ENCODE measurements at regions not wholly inside any gene's neighbourhood (a gene's known extent, or its start where the extent isn't known, plus 50 kb on each side); places are given as distances from the start of the nearest gene placed in this dataset.

DNA sequence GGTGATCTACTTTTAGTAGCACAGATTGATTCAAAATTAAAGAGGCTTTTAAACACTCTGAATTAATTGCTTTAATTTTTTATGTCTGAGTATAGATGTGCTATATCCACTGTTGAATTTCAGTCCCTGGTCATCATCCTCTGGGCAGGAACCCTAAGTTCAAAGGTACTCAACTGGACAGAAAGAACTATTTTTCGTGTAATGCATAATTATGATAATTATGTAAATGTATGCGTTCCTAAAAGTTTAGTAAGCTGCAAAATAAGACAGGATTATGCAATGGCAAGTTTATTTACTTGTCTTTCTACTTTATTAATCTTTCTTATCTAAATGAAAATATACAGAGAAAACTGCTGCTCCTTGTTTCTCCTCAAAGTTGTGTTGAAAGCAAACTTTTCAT, 690.1 kb upstream of the MAN1A1 start:
- Histone ChIP-seq H3K4me3 (no peak overlapping the region), H3K4me1 (no peaks in the 10 kb centered on the region), H3K27ac (no peak overlapping the region), H3K36me3 (no peaks in the 10 kb centered on the region), H3K27me3 (no peaks in the 10 kb centered on the region), H3K9me3 (peaks cover 0 to 7% (median 0%) of the 10 kb centered on the region in 12 donors)
- DNase-seq (no peak), ATAC-seq (no peak)
- TF ChIP-seq, protein P1, sequence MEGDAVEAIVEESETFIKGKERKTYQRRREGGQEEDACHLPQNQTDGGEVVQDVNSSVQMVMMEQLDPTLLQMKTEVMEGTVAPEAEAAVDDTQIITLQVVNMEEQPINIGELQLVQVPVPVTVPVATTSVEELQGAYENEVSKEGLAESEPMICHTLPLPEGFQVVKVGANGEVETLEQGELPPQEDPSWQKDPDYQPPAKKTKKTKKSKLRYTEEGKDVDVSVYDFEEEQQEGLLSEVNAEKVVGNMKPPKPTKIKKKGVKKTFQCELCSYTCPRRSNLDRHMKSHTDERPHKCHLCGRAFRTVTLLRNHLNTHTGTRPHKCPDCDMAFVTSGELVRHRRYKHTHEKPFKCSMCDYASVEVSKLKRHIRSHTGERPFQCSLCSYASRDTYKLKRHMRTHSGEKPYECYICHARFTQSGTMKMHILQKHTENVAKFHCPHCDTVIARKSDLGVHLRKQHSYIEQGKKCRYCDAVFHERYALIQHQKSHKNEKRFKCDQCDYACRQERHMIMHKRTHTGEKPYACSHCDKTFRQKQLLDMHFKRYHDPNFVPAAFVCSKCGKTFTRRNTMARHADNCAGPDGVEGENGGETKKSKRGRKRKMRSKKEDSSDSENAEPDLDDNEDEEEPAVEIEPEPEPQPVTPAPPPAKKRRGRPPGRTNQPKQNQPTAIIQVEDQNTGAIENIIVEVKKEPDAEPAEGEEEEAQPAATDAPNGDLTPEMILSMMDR (IDR thresholded peaks at IDR 0.05), result no peak
- no peak for TF ChIP-seq POLR2A (IDR thresholded peaks at IDR 0.05)
- WGBS, 4 donors, result 69 to 82% (median 79%) methylated on average over 2 of the region's 2 CpGs
- intact Hi-C loops (cut with DNase I), result no loop called here

DNA sequence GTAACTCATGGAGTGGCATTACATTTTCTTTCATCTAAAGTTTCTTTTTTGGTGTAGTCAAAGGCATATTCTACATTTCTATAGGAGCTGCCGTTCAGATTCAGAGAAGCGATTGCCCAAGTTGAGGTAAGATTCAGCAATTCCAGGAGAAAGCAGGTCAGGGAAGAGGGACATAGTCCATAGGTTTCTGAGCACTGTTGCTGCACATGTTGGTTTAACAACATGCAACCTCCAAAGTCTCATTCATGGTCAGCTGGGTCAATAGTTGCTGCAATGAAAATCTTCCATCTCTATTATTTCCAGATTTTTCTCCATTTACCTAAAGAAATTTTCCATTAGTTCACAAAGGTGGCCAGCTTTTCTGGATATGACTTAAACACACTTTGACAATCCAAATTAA, 682.3 kb upstream of the MAN1A1 start:
- Histone ChIP-seq H3K4me3 (no peak overlapping the region), H3K4me1 (no peaks in the 10 kb centered on the region), H3K27ac (no peak overlapping the region), H3K27me3 (no peaks in the 10 kb centered on the region), H3K9me3 (no peaks in the 10 kb centered on the region), H3K36me3 (no peaks in the 10 kb centered on the region)
- intact Hi-C loops (cut with DNase I), result no loop called here
- 91 to 97% (median 94%) methylated on average over 2 of the region's 2 CpGs for WGBS, 4 donors
- no peak for DNase-seq
- no peak for ATAC-seq
- TF ChIP-seq, protein P1 (IDR thresholded peaks at IDR 0.05), result no peak
- TF ChIP-seq POLR2A (IDR thresholded peaks at IDR 0.05), result no peak

DNA sequence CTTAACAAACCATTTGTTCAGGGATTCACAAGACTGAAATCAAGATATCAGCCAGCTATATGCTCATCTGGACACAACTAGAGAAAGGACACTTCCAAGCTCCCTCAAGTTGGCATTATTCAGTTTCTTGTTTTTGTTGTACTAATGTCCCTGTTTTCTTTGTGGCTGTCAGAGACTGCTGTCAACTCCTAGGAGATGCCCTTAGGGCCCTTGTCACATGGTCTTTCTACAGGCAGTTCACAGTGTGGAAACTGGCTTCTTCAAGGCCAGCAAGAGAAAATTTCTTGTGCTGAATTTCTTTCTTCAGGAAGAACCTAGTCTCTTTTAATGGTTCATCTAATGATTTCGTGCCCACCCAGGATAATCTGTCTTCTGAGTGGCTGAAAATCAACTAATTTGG, 677.2 kb upstream of the MAN1A1 start:
- Histone ChIP-seq H3K27ac (no peak overlapping the region), H3K9me3 (no peaks in the 10 kb centered on the region), H3K36me3 (no peaks in the 10 kb centered on the region), H3K27me3 (no peaks in the 10 kb centered on the region), H3K4me1 (no peaks in the 10 kb centered on the region), H3K4me3 (no peak overlapping the region)
- 54 to 76% (median 70%) methylated on average over 1 of the region's 1 CpG for WGBS, 4 donors
- no peak for ATAC-seq
- no peak for DNase-seq
- intact Hi-C loops (cut with DNase I), result no loop called here
- no peak for TF ChIP-seq POLR2A (IDR thresholded peaks at IDR 0.05)
- TF ChIP-seq, protein P1 (IDR thresholded peaks at IDR 0.05), result no peak

DNA sequence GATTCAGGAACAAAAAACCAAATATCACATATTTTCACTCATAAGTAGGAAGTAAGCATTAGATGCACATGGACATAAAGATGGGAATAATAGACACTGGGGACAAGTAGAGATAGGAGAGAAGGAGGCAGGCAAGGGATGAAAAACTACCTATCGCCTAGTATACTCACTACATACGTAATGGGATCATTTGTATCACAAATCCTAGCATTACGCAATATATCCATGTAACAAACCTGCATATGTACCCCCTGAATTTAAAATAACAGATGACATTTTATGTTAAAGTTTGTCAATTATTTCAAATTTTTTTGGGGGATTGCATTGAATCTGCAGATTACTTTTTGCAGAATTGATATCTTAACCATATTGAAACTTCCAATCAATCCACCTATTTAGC, 660.5 kb upstream of the MAN1A1 start:
- no peak for ATAC-seq
- Histone ChIP-seq H3K36me3 (no peaks in the 10 kb centered on the region), H3K4me1 (no peaks in the 10 kb centered on the region), H3K27ac (no peak overlapping the region), H3K9me3 (peaks cover 0 to 5% (median 0%) of the 10 kb centered on the region in 12 donors), H3K27me3 (no peaks in the 10 kb centered on the region), H3K4me3 (no peak overlapping the region)
- TF ChIP-seq, protein P1 (IDR thresholded peaks at IDR 0.05), result no peak
- no peak for TF ChIP-seq POLR2A (IDR thresholded peaks at IDR 0.05)
- intact Hi-C loops (cut with DNase I), result no loop called here
- no peak for DNase-seq
- 91 to 94% (median 91%) methylated on average over 3 of the region's 3 CpGs for WGBS, 4 donors

All from heart left ventricle (tissue), 16 donors.